ENCODE measurements at regions not wholly inside any gene's neighbourhood (a gene's known extent, or its start where the extent isn't known, plus 50 kb on each side); places are given as distances from the start of the nearest gene placed in this dataset.

GRCh38 chr16:73966851-73967250, 329.8 kb upstream of the PSMD7 start:
- CTCF ChIA-PET, result interaction anchor here (1.0 kb wide), 1 partner anchor 10 kb away, joined by 3 read pairs; no protein-coding TSS in a partner anchor
- POLR2A ChIA-PET, result no interaction called here
- DNase-seq (ENCODE audit: extremely low spot score), result no peak
- no peak for TF ChIP-seq SP1 (IDR thresholded peaks at IDR 0.05)
- no peak for TF ChIP-seq TARDBP (IDR thresholded peaks at IDR 0.05)
- no peak for TF ChIP-seq LEF1 (IDR thresholded peaks at IDR 0.05; ENCODE audit: borderline replicate concordance)
- no peak for TF ChIP-seq FOXM1 (IDR thresholded peaks at IDR 0.05; ENCODE audit: borderline replicate concordance)
- TF ChIP-seq FOXK2 (IDR thresholded peaks at IDR 0.05), result no peak
- TF ChIP-seq ELF4 (IDR thresholded peaks at IDR 0.05), result no peak
- no peak for TF ChIP-seq L3MBTL2 (conservative IDR thresholded peaks at IDR 0.05)
- TF ChIP-seq SUZ12 (IDR thresholded peaks at IDR 0.05), result no peak
- TF ChIP-seq ARNT (IDR thresholded peaks at IDR 0.05), result no peak

- TF ChIP-seq FOXK2 (IDR thresholded peaks at IDR 0.05), result no peak
- no peak for TF ChIP-seq FOXM1 (IDR thresholded peaks at IDR 0.05; ENCODE audit: borderline replicate concordance)
- no peak for TF ChIP-seq SP1 (IDR thresholded peaks at IDR 0.05)
- no peak for TF ChIP-seq ARNT (IDR thresholded peaks at IDR 0.05)
- TF ChIP-seq ELF4 (IDR thresholded peaks at IDR 0.05), result no peak
- TF ChIP-seq TARDBP (IDR thresholded peaks at IDR 0.05), result no peak
- TF ChIP-seq BHLHE40 (IDR thresholded peaks at IDR 0.05; ENCODE audit: borderline replicate concordance), result no peak
- TF ChIP-seq PKNOX1 (IDR thresholded peaks at IDR 0.05), result no peak
- no peak for TF ChIP-seq LEF1 (IDR thresholded peaks at IDR 0.05; ENCODE audit: borderline replicate concordance)
- no peak for TF ChIP-seq SUZ12 (IDR thresholded peaks at IDR 0.05)
- TF ChIP-seq FOXA1 (IDR thresholded peaks at IDR 0.05), result no peak
- no peak for TF ChIP-seq L3MBTL2 (conservative IDR thresholded peaks at IDR 0.05)
- TF ChIP-seq HDGF (IDR thresholded peaks at IDR 0.05; ENCODE audit: borderline replicate concordance), result no peak
- no peak for TF ChIP-seq ZNF384 (IDR thresholded peaks at IDR 0.05)
- ChIA-PET POLR2A (no interaction called here), CTCF (no interaction called here)
- no peak for DNase-seq (ENCODE audit: extremely low spot score)
These were observed 331.0 kb upstream of the PSMD7 start for GRCh38 chr16:73965591-73965990.

- TF ChIP-seq ZNF384 (IDR thresholded peaks at IDR 0.05) (peak; percentile 46; the same call in 1 of the 2 replicates), FOXM1 (IDR thresholded peaks at IDR 0.05; ENCODE audit: borderline replicate concordance) (no peak), PKNOX1 (IDR thresholded peaks at IDR 0.05) (no peak), LEF1 (IDR thresholded peaks at IDR 0.05; ENCODE audit: borderline replicate concordance) (no peak), SP1 (IDR thresholded peaks at IDR 0.05) (no peak), TARDBP (IDR thresholded peaks at IDR 0.05) (no peak)
- POLR2A ChIA-PET, result no interaction called here
- DNase-seq (ENCODE audit: extremely low spot score), result peak; percentile 56
- CTCF ChIA-PET, result interaction anchor here (0.8 to 1.3 kb wide), 3 partner anchors 10 to 112 kb away, joined by 3 to 4 read pairs (median 3); no protein-coding TSS in a partner anchor
These were observed 339.8 kb upstream of the PSMD7 start for GRCh38 chr16:73956587-73957494.

GRCh38 chr16:73955702-73956101, 340.9 kb upstream of the PSMD7 start:
- ChIA-PET POLR2A (no interaction called here), CTCF (interaction anchor here (0.8 kb wide), 1 partner anchor 110 kb away, joined by 3 read pairs; no protein-coding TSS in a partner anchor)
- TF ChIP-seq HDGF (IDR thresholded peaks at IDR 0.05; ENCODE audit: borderline replicate concordance), result no peak
- no peak for TF ChIP-seq BHLHE40 (IDR thresholded peaks at IDR 0.05; ENCODE audit: borderline replicate concordance)
- no peak for TF ChIP-seq FOXM1 (IDR thresholded peaks at IDR 0.05; ENCODE audit: borderline replicate concordance)
- no peak for TF ChIP-seq ARNT (IDR thresholded peaks at IDR 0.05)
- TF ChIP-seq NFRKB (IDR thresholded peaks at IDR 0.05), result no peak
- TF ChIP-seq LEF1 (IDR thresholded peaks at IDR 0.05; ENCODE audit: borderline replicate concordance), result no peak
- no peak for TF ChIP-seq L3MBTL2 (conservative IDR thresholded peaks at IDR 0.05)
- no peak for DNase-seq (ENCODE audit: extremely low spot score)

- ChIA-PET POLR2A (no interaction called here), CTCF (no interaction called here)
- TF ChIP-seq CTBP1 (IDR thresholded peaks at IDR 0.05; ENCODE audit: borderline replicate concordance), result no peak
- TF ChIP-seq BHLHE40 (IDR thresholded peaks at IDR 0.05; ENCODE audit: borderline replicate concordance), result no peak
- TF ChIP-seq FOXA1 (IDR thresholded peaks at IDR 0.05), result no peak
- TF ChIP-seq PKNOX1 (IDR thresholded peaks at IDR 0.05), result no peak
- TF ChIP-seq SUZ12 (IDR thresholded peaks at IDR 0.05), result no peak
- no peak for TF ChIP-seq ELF4 (IDR thresholded peaks at IDR 0.05)
- no peak for TF ChIP-seq SP1 (IDR thresholded peaks at IDR 0.05)
- TF ChIP-seq TARDBP (IDR thresholded peaks at IDR 0.05), result no peak
- no peak for TF ChIP-seq NFRKB (IDR thresholded peaks at IDR 0.05)
- TF ChIP-seq ZNF384 (IDR thresholded peaks at IDR 0.05), result no peak
- TF ChIP-seq HDGF (IDR thresholded peaks at IDR 0.05; ENCODE audit: borderline replicate concordance), result no peak
- no peak for TF ChIP-seq LEF1 (IDR thresholded peaks at IDR 0.05; ENCODE audit: borderline replicate concordance)
- TF ChIP-seq FOXK2 (IDR thresholded peaks at IDR 0.05), result no peak
- no peak for TF ChIP-seq FOXM1 (IDR thresholded peaks at IDR 0.05; ENCODE audit: borderline replicate concordance)
- TF ChIP-seq L3MBTL2 (conservative IDR thresholded peaks at IDR 0.05), result no peak
- no peak for TF ChIP-seq ARNT (IDR thresholded peaks at IDR 0.05)
- no peak for DNase-seq (ENCODE audit: extremely low spot score)
These were observed 341.4 kb upstream of the PSMD7 start for GRCh38 chr16:73955255-73955654.

- TF ChIP-seq ARNT (IDR thresholded peaks at IDR 0.05) (no peak), TARDBP (IDR thresholded peaks at IDR 0.05) (no peak), SP1 (IDR thresholded peaks at IDR 0.05) (no peak), FOXM1 (IDR thresholded peaks at IDR 0.05; ENCODE audit: borderline replicate concordance) (no peak), HDGF (IDR thresholded peaks at IDR 0.05; ENCODE audit: borderline replicate concordance) (no peak), FOXK2 (IDR thresholded peaks at IDR 0.05) (no peak), ELF4 (IDR thresholded peaks at IDR 0.05) (no peak), NFRKB (IDR thresholded peaks at IDR 0.05) (no peak), L3MBTL2 (conservative IDR thresholded peaks at IDR 0.05) (no peak), PKNOX1 (IDR thresholded peaks at IDR 0.05) (no peak), BHLHE40 (IDR thresholded peaks at IDR 0.05; ENCODE audit: borderline replicate concordance) (no peak)
- CTCF ChIA-PET, result no interaction called here
- DNase-seq (ENCODE audit: extremely low spot score), result no peak
- POLR2A ChIA-PET, result no interaction called here
These were observed 345.1 kb upstream of the PSMD7 start for GRCh38 chr16:73951481-73951880.

Data from HEK293T (cell line).